GM20000 (cell line): ENCODE measurements at regions not wholly inside any gene's neighbourhood (a gene's known extent, or its start where the extent isn't known, plus 50 kb on each side); places are given as distances from the start of the nearest gene placed in this dataset.
"Not testable (repeated sequence)": the region's sequence is repeated elsewhere in the genome, so short reads cannot be mapped to it uniquely, and the experiment has no call there.

Experiments used
- DNase-seq: peaks from one replicate; pipeline ENCODE4 v3.0.0; 2012; ENCODE audit warnings: low spot score
- TF ChIP-seq, protein P1 (sequence below): IDR thresholded peaks from 2 replicates; pipeline ENCODE4 v1.5.1; 2012; ENCODE audit warnings: mild to moderate bottlenecking, control low read depth; ENCODE audit errors: extremely low read depth, missing control alignments

DNA sequence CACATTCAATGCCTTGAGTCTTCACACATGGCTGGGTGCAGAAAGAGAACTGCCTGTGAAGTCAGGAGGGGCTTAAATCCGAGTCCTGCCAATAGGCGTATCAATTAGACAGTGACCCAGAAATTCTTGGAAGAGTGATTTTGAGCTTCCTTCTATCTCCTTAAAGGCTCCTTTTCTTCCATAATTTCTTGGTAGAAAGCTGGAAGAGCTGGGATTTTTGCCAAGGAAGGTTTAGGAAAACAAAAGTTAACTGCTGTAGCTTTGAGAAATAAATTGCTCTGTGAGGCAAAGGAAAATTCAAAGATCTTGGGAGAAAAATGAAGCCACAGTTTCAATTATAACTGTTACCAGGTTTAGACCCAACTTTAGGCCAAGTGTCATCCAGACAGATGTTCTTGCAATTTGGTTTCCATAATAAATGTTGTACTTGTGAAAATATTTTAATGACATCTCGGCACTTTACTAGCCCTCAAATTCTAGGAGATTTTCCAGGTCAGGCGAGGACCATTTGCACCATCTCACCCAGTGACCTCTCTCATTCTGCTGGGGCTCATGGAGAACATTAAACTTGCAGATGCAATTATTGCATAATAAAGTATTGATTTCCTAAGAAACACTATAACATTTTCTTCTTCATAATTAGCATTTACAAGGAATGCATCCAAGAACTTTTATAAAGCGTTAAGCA lies 329.7 kb upstream of the MEIS1 start:
- TF ChIP-seq, protein P1, sequence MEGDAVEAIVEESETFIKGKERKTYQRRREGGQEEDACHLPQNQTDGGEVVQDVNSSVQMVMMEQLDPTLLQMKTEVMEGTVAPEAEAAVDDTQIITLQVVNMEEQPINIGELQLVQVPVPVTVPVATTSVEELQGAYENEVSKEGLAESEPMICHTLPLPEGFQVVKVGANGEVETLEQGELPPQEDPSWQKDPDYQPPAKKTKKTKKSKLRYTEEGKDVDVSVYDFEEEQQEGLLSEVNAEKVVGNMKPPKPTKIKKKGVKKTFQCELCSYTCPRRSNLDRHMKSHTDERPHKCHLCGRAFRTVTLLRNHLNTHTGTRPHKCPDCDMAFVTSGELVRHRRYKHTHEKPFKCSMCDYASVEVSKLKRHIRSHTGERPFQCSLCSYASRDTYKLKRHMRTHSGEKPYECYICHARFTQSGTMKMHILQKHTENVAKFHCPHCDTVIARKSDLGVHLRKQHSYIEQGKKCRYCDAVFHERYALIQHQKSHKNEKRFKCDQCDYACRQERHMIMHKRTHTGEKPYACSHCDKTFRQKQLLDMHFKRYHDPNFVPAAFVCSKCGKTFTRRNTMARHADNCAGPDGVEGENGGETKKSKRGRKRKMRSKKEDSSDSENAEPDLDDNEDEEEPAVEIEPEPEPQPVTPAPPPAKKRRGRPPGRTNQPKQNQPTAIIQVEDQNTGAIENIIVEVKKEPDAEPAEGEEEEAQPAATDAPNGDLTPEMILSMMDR: no peak
- DNase-seq: no peak

DNA sequence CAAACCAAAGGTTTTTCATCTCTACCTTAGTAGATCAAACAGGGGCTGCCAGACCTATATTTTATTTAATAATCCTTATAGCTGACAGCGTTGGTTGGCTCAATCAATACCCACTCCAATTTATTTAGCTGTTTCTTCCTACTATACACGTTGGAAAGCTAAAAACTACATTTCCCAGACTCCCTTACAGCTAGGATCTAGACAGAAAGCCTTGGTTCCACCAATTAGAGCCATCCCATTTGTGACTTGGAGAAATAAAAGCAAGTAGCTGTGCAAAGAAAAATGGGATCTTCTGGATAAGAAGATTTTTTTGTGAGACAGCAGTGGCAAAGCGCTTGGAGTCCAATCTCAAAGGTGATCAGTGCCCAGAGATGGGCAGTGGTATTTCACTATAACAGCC lies 331.3 kb upstream of the MEIS1 start:
- TF ChIP-seq, protein P1: no peak
- no peak for DNase-seq

DNA sequence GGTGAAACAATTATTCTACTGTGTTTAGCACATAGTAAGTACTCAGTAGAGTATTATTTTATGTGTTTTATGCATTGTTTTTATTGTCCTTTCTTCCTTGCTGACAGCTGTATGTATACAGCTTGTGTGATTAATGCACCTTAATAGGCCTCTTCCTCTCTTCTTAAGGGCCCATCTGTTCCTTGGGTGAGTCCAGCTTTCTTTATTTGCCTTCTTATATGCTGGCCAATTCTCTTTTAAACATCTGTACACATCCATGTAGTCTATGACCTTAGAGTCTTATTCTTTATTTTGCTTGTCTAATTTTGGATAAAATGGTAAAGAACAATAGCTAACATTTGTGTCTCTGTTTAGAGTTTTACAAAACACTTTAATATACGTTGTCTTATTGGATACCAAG lies 333.7 kb upstream of the MEIS1 start:
- DNase-seq: no peak
- TF ChIP-seq, protein P1: no peak

DNA sequence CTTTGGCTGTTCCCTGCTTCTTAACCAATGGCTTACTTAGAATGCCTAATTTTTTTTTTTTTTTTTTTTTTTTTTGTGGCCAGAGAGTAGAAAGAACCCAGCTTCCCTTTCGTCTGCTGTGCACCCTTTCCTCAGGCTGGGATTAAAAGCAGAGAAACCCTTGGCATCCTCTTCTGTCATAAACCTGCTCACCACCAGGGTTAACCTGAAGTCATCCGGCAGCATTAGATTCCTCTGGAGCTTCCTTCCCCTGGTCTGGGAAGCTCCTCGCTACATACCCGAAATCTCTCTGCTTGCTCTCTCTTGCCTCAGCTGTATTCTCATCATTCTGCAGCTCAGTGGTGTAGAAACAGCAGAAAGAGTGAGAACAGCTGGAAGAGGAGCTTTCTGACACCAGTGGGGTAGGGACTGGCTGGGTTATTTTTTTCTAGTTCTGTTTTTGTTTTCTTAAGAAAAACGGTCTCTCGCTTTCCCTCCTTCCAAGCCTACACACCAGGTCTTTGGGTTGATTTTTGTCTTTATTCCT lies 339.0 kb upstream of the MEIS1 start:
- DNase-seq: no peak
- TF ChIP-seq, protein P1: no peak

DNA sequence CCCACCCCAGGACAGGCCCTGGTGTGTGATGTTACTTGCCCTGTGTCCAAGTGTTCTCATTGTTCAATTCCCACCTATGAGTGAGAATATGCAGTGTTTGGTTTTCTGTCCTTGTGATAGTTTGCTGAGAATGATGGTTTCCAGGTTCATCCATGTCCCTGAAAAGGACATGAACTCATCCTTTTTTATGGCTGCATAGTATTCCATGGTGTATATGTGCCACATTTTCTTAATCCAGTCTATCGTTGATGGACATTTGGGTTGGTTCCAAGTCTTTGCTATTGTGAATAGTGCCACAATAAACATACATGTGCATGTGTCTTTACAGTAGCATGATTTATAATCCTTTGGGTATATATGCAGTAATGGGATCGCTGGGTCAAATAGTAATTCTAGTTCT lies 340.2 kb upstream of the MEIS1 start:
- DNase-seq: not testable (repeated sequence)

DNA sequence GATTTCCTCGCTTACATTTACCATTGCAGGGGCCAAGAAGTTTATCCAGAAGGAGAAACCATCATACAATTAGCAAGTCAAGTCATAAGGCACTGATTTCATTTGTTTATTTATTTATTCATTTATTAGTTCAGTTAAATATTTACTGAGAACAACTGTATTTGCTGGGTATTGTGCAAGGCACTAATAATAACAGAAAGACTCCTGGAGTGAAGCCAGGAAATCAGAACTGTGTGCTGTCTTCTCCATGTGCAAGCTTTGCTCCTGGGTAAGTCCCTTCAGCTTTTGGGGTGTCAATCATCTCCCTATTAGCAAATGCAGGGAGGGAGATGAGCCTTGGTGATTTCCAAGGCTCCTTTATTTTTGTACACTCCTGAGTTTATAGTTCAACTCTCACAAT lies 341.6 kb upstream of the MEIS1 start:
- TF ChIP-seq, protein P1: no peak
- no peak for DNase-seq

DNA sequence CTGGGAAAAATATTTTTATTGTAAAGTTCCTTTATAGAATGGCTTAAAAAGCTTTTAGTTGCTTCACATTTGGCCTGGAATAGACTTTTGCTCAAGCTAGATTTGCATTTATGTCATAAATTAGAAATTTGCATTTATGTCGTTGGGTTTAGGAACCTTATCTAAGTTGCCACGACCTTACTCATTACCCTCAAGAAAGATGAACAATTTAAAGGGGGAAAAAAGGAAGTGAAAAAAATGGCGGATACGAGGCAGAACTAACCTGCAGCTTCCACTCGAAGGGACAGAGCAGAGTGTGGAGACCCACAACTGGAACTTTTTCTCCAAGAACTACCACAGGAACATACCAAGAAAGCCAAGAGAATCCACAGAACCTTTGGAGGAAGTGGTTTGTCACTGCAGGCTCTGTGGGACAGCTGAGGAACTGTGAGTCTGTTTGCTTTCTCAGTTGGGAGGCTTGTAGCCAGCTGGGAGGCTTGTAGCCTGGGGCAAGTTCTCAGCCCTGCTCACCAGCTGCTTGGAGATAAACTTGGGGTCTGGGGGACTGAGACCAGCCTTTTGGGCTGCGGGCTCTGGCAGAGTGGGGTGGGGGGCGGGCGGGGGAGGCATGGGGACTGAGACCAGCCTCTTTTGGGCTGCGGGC lies 349.9 kb upstream of the MEIS1 start:
- DNase-seq: no peak
- TF ChIP-seq, protein P1: no peak
